ENCODE measurements at regions not wholly inside any gene's neighbourhood (a gene's known extent, or its start where the extent isn't known, plus 50 kb on each side); places are given as distances from the start of the nearest gene placed in this dataset.

- H3K36me3 ChIP-seq (ENCODE audit: control insufficient read depth, insufficient read depth, low read length): no peaks in the 10 kb centered on the region
- H3K27ac ChIP-seq (ENCODE audit: low read depth, low read length): no peak overlapping the region
- H3K9ac ChIP-seq (ENCODE audit: low read length): no peak overlapping the region
- H3K4me1 ChIP-seq (ENCODE audit: control insufficient read depth, insufficient read depth, low read length): peaks cover 16% of the 10 kb centered on the region
- peaks cover 8% of the 10 kb centered on the region for H3K9me3 ChIP-seq (ENCODE audit: control insufficient read depth, insufficient read depth, low read depth, low read length)
- H3K27me3 ChIP-seq (ENCODE audit: control insufficient read depth, insufficient read depth, low read length): no peaks in the 10 kb centered on the region
- no peak overlapping the region for H3K4me3 ChIP-seq (ENCODE audit: low read depth, low read length)
These were observed 367.8 kb upstream of the HS6ST1 start for GRCh38 chr2:128686497-128686859.

GRCh38 chr2:128686881-128687555, 368.4 kb upstream of the HS6ST1 start:
- Histone ChIP-seq H3K27me3 (ENCODE audit: control insufficient read depth, insufficient read depth, low read length) (no peaks in the 10 kb centered on the region), H3K4me1 (ENCODE audit: control insufficient read depth, insufficient read depth, low read length) (peaks cover 21% of the 10 kb centered on the region), H3K9me3 (ENCODE audit: control insufficient read depth, insufficient read depth, low read depth, low read length) (peaks cover 11% of the 10 kb centered on the region), H3K36me3 (ENCODE audit: control insufficient read depth, insufficient read depth, low read length) (no peaks in the 10 kb centered on the region), H3K9ac (ENCODE audit: low read length) (no peak overlapping the region), H3K4me3 (ENCODE audit: low read depth, low read length) (no peak overlapping the region), H3K27ac (ENCODE audit: low read depth, low read length) (no peak overlapping the region)

- Histone ChIP-seq H3K9me3 (ENCODE audit: control insufficient read depth, insufficient read depth, low read depth, low read length) (peaks cover 11% of the 10 kb centered on the region), H3K4me3 (ENCODE audit: low read depth, low read length) (no peak overlapping the region), H3K27ac (ENCODE audit: low read depth, low read length) (no peak overlapping the region), H3K9ac (ENCODE audit: low read length) (no peak overlapping the region), H3K27me3 (ENCODE audit: control insufficient read depth, insufficient read depth, low read length) (no peaks in the 10 kb centered on the region), H3K4me1 (ENCODE audit: control insufficient read depth, insufficient read depth, low read length) (peaks cover 16% of the 10 kb centered on the region), H3K36me3 (ENCODE audit: control insufficient read depth, insufficient read depth, low read length) (no peaks in the 10 kb centered on the region)
These were observed 368.9 kb upstream of the HS6ST1 start for GRCh38 chr2:128687565-128687964.

- Histone ChIP-seq H3K4me1 (ENCODE audit: control insufficient read depth, insufficient read depth, low read length) (peaks cover 14% of the 10 kb centered on the region; the same call in 1 of the 2 replicates), H3K9me3 (ENCODE audit: control insufficient read depth, insufficient read depth, low read depth, low read length) (peaks cover 5% of the 10 kb centered on the region; the same call in 1 of the 2 replicates), H3K27me3 (ENCODE audit: control insufficient read depth, insufficient read depth, low read length) (no peaks in the 10 kb centered on the region), H3K36me3 (ENCODE audit: control insufficient read depth, insufficient read depth, low read length) (no peaks in the 10 kb centered on the region), H3K4me3 (ENCODE audit: low read depth, low read length) (no peak overlapping the region), H3K27ac (ENCODE audit: low read depth, low read length) (no peak overlapping the region), H3K9ac (ENCODE audit: low read length) (no peak overlapping the region)
These were observed 371.3 kb upstream of the HS6ST1 start for GRCh38 chr2:128689971-128690370.

GRCh38 chr2:128690431-128690830, 371.8 kb upstream of the HS6ST1 start:
- Histone ChIP-seq H3K9me3 (ENCODE audit: control insufficient read depth, insufficient read depth, low read depth, low read length) (peaks cover 5% of the 10 kb centered on the region; the same call in 1 of the 2 replicates), H3K27me3 (ENCODE audit: control insufficient read depth, insufficient read depth, low read length) (no peaks in the 10 kb centered on the region), H3K27ac (ENCODE audit: low read depth, low read length) (no peak overlapping the region), H3K4me3 (ENCODE audit: low read depth, low read length) (no peak overlapping the region), H3K4me1 (ENCODE audit: control insufficient read depth, insufficient read depth, low read length) (peaks cover 14% of the 10 kb centered on the region; the same call in 1 of the 2 replicates), H3K9ac (ENCODE audit: low read length) (no peak overlapping the region), H3K36me3 (ENCODE audit: control insufficient read depth, insufficient read depth, low read length) (no peaks in the 10 kb centered on the region)

- H3K27me3 ChIP-seq (ENCODE audit: control insufficient read depth, insufficient read depth, low read length): no peaks in the 10 kb centered on the region
- peaks cover 5% of the 10 kb centered on the region; the same call in 1 of the 2 replicates for H3K9me3 ChIP-seq (ENCODE audit: control insufficient read depth, insufficient read depth, low read depth, low read length)
- no peak overlapping the region for H3K9ac ChIP-seq (ENCODE audit: low read length)
- no peak overlapping the region for H3K4me3 ChIP-seq (ENCODE audit: low read depth, low read length)
- H3K36me3 ChIP-seq (ENCODE audit: control insufficient read depth, insufficient read depth, low read length): no peaks in the 10 kb centered on the region
- no peak overlapping the region for H3K27ac ChIP-seq (ENCODE audit: low read depth, low read length)
- peaks cover 14% of the 10 kb centered on the region; the same call in 1 of the 2 replicates for H3K4me1 ChIP-seq (ENCODE audit: control insufficient read depth, insufficient read depth, low read length)
These were observed 372.2 kb upstream of the HS6ST1 start for GRCh38 chr2:128690869-128691268.

GRCh38 chr2:128691526-128691925, 372.9 kb upstream of the HS6ST1 start:
- Histone ChIP-seq H3K4me3 (ENCODE audit: low read depth, low read length) (no peak overlapping the region), H3K4me1 (ENCODE audit: control insufficient read depth, insufficient read depth, low read length) (peaks cover 14% of the 10 kb centered on the region; the same call in 1 of the 2 replicates), H3K9ac (ENCODE audit: low read length) (no peak overlapping the region), H3K27me3 (ENCODE audit: control insufficient read depth, insufficient read depth, low read length) (no peaks in the 10 kb centered on the region), H3K27ac (ENCODE audit: low read depth, low read length) (no peak overlapping the region), H3K36me3 (ENCODE audit: control insufficient read depth, insufficient read depth, low read length) (no peaks in the 10 kb centered on the region), H3K9me3 (ENCODE audit: control insufficient read depth, insufficient read depth, low read depth, low read length) (peaks cover 5% of the 10 kb centered on the region; the same call in 1 of the 2 replicates)

- H3K27ac ChIP-seq (ENCODE audit: low read depth, low read length): no peak overlapping the region
- no peak overlapping the region for H3K9ac ChIP-seq (ENCODE audit: low read length)
- H3K4me1 ChIP-seq (ENCODE audit: control insufficient read depth, insufficient read depth, low read length): peaks cover 14% of the 10 kb centered on the region; the same call in 1 of the 2 replicates
- H3K9me3 ChIP-seq (ENCODE audit: control insufficient read depth, insufficient read depth, low read depth, low read length): peaks cover 5% of the 10 kb centered on the region; the same call in 1 of the 2 replicates
- H3K4me3 ChIP-seq (ENCODE audit: low read depth, low read length): no peak overlapping the region
- no peaks in the 10 kb centered on the region for H3K36me3 ChIP-seq (ENCODE audit: control insufficient read depth, insufficient read depth, low read length)
- H3K27me3 ChIP-seq (ENCODE audit: control insufficient read depth, insufficient read depth, low read length): no peaks in the 10 kb centered on the region
These were observed 374.5 kb upstream of the HS6ST1 start for GRCh38 chr2:128692895-128693742.

- H3K36me3 ChIP-seq (ENCODE audit: control insufficient read depth, insufficient read depth, low read length): no peaks in the 10 kb centered on the region
- H3K9me3 ChIP-seq (ENCODE audit: control insufficient read depth, insufficient read depth, low read depth, low read length): peaks cover 5% of the 10 kb centered on the region; the same call in 1 of the 2 replicates
- no peaks in the 10 kb centered on the region for H3K27me3 ChIP-seq (ENCODE audit: control insufficient read depth, insufficient read depth, low read length)
- H3K27ac ChIP-seq (ENCODE audit: low read depth, low read length): no peak overlapping the region
- H3K4me3 ChIP-seq (ENCODE audit: low read depth, low read length): no peak overlapping the region
- H3K4me1 ChIP-seq (ENCODE audit: control insufficient read depth, insufficient read depth, low read length): peaks cover 14% of the 10 kb centered on the region; the same call in 1 of the 2 replicates
- no peak overlapping the region for H3K9ac ChIP-seq (ENCODE audit: low read length)
These were observed 375.0 kb upstream of the HS6ST1 start for GRCh38 chr2:128693743-128694029.

- H3K36me3 ChIP-seq (ENCODE audit: control insufficient read depth, insufficient read depth, low read length): no peaks in the 10 kb centered on the region
- H3K9ac ChIP-seq (ENCODE audit: low read length): no peak overlapping the region
- H3K27me3 ChIP-seq (ENCODE audit: control insufficient read depth, insufficient read depth, low read length): no peaks in the 10 kb centered on the region
- no peak overlapping the region for H3K27ac ChIP-seq (ENCODE audit: low read depth, low read length)
- peaks cover 13% of the 10 kb centered on the region; the same call in 1 of the 2 replicates for H3K4me1 ChIP-seq (ENCODE audit: control insufficient read depth, insufficient read depth, low read length)
- peaks cover 3% of the 10 kb centered on the region; the same call in 1 of the 2 replicates for H3K9me3 ChIP-seq (ENCODE audit: control insufficient read depth, insufficient read depth, low read depth, low read length)
- no peak overlapping the region for H3K4me3 ChIP-seq (ENCODE audit: low read depth, low read length)
These were observed 377.1 kb upstream of the HS6ST1 start for GRCh38 chr2:128695646-128696220.

- Histone ChIP-seq H3K9ac (ENCODE audit: low read length) (no peak overlapping the region), H3K4me1 (ENCODE audit: control insufficient read depth, insufficient read depth, low read length) (peaks cover 6% of the 10 kb centered on the region; the same call in 1 of the 2 replicates), H3K36me3 (ENCODE audit: control insufficient read depth, insufficient read depth, low read length) (no peaks in the 10 kb centered on the region), H3K27me3 (ENCODE audit: control insufficient read depth, insufficient read depth, low read length) (no peaks in the 10 kb centered on the region), H3K27ac (ENCODE audit: low read depth, low read length) (no peak overlapping the region), H3K4me3 (ENCODE audit: low read depth, low read length) (no peak overlapping the region), H3K9me3 (ENCODE audit: control insufficient read depth, insufficient read depth, low read depth, low read length) (peaks cover 3% of the 10 kb centered on the region; the same call in 1 of the 2 replicates)
These were observed 377.8 kb upstream of the HS6ST1 start for GRCh38 chr2:128696421-128696820.
